Fibroblast of the aortic adventitia (primary cell): ENCODE measurements at regions not wholly inside any gene's neighbourhood (a gene's known extent, or its start where the extent isn't known, plus 50 kb on each side); places are given as distances from the start of the nearest gene placed in this dataset.
"Not testable (repeated sequence)": the region's sequence is repeated elsewhere in the genome, so short reads cannot be mapped to it uniquely, and the experiment has no call there.

Experiments
- DNase-seq: peaks from one replicate; pipeline ENCODE4 v3.0.0-alpha.2; 2010; ENCODE audit warnings: low read depth
- H3K4me3 ChIP-seq: 2 replicates; pipeline ENCODE4 v1.5.1; 2011; ENCODE audit warnings: low read depth, mild to moderate bottlenecking, control low read depth, low read length, moderate library complexity
- CTCF ChIP-seq: IDR thresholded peaks from 2 replicates; pipeline ENCODE4 v1.5.1; 2011; ENCODE audit warnings: mild to moderate bottlenecking, low read length, control low read depth, inconsistent platforms; ENCODE audit not compliant: insufficient read depth

GRCh38 chrX:40530509-40530908 is 50.3 kb upstream of the ATP6AP2 start:
- DNase-seq: no peak
- no peak for TF ChIP-seq CTCF
- no peak overlapping the region for H3K4me3 ChIP-seq

- no peak overlapping the region for H3K4me3 ChIP-seq
- no peak for TF ChIP-seq CTCF
- no peak for DNase-seq
Observed at GRCh38 chrX:40527543-40527942, 53.2 kb upstream of the ATP6AP2 start.

- no peak overlapping the region for H3K4me3 ChIP-seq
- TF ChIP-seq CTCF: no peak
- DNase-seq: no peak
Observed at GRCh38 chrX:40526412-40526811, 54.4 kb upstream of the ATP6AP2 start.

- not testable (repeated sequence) for H3K4me3 ChIP-seq, DNase-seq
Observed at GRCh38 chrX:40525901-40526300, 54.9 kb upstream of the ATP6AP2 start.

- no peak overlapping the region for H3K4me3 ChIP-seq
- DNase-seq: no peak
- TF ChIP-seq CTCF: no peak
Observed at GRCh38 chrX:40524423-40524822, 56.3 kb upstream of the ATP6AP2 start.

GRCh38 chrX:40523852-40524251 is 56.9 kb upstream of the ATP6AP2 start:
- no peak for TF ChIP-seq CTCF
- no peak overlapping the region for H3K4me3 ChIP-seq
- DNase-seq: no peak

GRCh38 chrX:40521868-40522450 is 58.8 kb upstream of the ATP6AP2 start:
- TF ChIP-seq CTCF: no peak
- H3K4me3 ChIP-seq: no peak overlapping the region
- no peak for DNase-seq
